Testis (tissue), 2 donors: ENCODE measurements at regions not wholly inside any gene's neighbourhood (a gene's known extent, or its start where the extent isn't known, plus 50 kb on each side); places are given as distances from the start of the nearest gene placed in this dataset.
"Not testable (repeated sequence)": the region's sequence is repeated elsewhere in the genome, so short reads cannot be mapped to it uniquely, and the experiment has no call there.

ENCODE experiments used
- POLR2A ChIP-seq: fragments of 450-650 bp; IDR thresholded peaks from one replicate; pipeline ENCODE4 v1.6.1; 2017; ENCODE audit warnings: antibody characterized with exemption, mild to moderate bottlenecking, moderate library complexity
- TF ChIP-seq, protein P1 (sequence below), 3 experiments: fragments of 450-650 bp in 2 of 3; fragments of 200-600 bp in 1 of 3; sonication (generic) in 1 of 3; IDR thresholded peaks; one replicate each; pipeline ENCODE4 v1.5.1; 2016 to 2019; ENCODE audit warnings: antibody characterized with exemption in 3 of 3, mild to moderate bottlenecking in 2 of 3, moderate library complexity in 1 of 3

DNA sequence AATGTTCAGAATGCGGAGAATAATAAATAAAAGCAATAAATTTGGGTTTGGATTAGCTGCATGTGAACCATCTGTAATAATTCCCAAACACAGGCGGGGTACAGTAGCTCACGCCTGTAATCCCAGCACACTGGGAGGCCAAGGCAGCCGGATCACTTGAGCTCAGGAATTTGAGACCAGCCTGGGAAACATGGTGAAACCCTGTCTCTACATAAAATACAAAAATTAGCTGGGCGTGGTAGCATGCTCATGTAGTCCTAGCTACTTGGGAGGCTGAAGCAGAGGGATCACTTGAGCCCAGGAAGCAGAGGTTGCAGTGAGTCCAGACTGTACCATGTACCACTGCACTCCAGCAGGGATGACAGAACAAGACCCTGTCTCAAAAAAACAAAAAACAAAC is 53.9 kb upstream of the KCTD7 start:
- TF ChIP-seq, protein P1, sequence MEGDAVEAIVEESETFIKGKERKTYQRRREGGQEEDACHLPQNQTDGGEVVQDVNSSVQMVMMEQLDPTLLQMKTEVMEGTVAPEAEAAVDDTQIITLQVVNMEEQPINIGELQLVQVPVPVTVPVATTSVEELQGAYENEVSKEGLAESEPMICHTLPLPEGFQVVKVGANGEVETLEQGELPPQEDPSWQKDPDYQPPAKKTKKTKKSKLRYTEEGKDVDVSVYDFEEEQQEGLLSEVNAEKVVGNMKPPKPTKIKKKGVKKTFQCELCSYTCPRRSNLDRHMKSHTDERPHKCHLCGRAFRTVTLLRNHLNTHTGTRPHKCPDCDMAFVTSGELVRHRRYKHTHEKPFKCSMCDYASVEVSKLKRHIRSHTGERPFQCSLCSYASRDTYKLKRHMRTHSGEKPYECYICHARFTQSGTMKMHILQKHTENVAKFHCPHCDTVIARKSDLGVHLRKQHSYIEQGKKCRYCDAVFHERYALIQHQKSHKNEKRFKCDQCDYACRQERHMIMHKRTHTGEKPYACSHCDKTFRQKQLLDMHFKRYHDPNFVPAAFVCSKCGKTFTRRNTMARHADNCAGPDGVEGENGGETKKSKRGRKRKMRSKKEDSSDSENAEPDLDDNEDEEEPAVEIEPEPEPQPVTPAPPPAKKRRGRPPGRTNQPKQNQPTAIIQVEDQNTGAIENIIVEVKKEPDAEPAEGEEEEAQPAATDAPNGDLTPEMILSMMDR (IDR thresholded peaks at IDR 0.05), result not testable (repeated sequence)
- TF ChIP-seq POLR2A, result not testable (repeated sequence)
